UCSD-AML1 (cell line): ENCODE measurements at regions not wholly inside any gene's neighbourhood (a gene's known extent, or its start where the extent isn't known, plus 50 kb on each side); places are given as distances from the start of the nearest gene placed in this dataset.

Source experiments
- DNase-seq: peaks from one replicate; lab custom pipeline; 2025; ENCODE audit not compliant: unreplicated experiment; lab: John Stamatoyannopoulos, UW

GRCh38 chr10:20726381-20726780, 170.7 kb downstream of the NEBL start:
- no peak for DNase-seq

- no peak for DNase-seq
Measured at GRCh38 chr10:20714979-20715378, 182.1 kb downstream of the NEBL start.

DNA sequence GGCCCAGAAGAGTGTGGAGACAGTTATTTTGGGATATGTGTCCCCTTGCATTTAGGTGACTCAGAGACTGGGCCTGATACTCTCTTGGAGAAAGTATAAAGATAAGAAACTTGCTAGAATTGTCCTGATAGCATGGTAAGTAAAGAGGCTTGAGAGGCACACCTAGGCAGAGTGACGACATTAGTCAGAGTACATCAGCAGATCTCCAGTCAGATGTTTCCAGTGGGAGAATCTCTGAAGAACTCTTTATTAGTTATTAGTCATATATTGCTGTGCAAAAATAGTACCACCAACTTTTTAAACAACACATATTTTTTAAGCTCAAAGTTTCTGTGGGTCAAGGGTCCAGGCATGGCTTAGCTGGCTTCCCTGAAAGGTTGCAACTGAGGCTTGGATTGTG, 182.6 kb downstream of the NEBL start:
- no peak for DNase-seq

DNA sequence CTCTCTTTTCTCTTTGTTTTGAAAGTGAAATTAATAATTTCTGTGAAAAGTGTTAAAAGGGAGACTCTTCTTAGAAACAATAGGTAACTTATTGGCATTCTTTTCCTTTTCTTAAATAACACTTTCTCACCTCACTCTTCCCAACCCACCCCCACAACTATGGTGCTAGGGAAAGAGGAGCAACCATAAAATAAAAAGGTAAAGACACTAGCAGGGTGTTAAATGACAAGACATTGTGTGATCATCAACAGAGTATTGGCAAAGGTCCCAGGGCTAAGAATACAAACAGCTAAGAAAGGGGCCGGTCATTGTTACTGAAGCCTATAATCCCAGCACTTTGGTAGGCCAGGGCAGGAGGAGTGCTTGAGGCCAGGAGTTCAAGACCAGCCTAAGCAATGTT, 183.7 kb downstream of the NEBL start:
- no peak for DNase-seq

- no peak for DNase-seq
Measured at GRCh38 chr10:20712774-20713173, 184.3 kb downstream of the NEBL start.

- no peak for DNase-seq
Measured at GRCh38 chr10:20709708-20710107, 187.4 kb downstream of the NEBL start.

- no peak for DNase-seq
Measured at GRCh38 chr10:20708305-20708704, 188.8 kb downstream of the NEBL start.

- DNase-seq: no peak
Measured at GRCh38 chr10:20707251-20707650, 189.9 kb downstream of the NEBL start.

- no peak for DNase-seq
Measured at GRCh38 chr10:20698837-20699236, 198.3 kb downstream of the NEBL start.

DNA sequence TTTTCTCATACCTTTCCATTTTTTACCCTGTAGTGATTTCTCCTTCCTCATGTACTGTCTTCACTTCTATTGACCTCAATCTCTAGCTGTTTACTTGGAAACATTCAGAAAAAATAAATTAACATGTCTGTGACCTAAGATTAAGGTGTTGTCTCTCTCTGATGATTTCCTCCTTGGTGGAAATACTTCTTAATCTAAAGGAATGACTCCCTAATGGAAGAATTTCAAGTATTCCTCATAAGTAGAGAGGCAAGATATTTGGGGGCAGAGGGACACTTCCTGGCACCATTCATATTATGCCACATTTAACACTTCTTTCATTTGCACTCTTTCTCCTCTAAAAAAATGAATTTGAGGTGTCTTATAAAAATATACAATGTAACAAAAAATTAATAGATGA, 202.8 kb downstream of the NEBL start:
- DNase-seq: no peak

DNA sequence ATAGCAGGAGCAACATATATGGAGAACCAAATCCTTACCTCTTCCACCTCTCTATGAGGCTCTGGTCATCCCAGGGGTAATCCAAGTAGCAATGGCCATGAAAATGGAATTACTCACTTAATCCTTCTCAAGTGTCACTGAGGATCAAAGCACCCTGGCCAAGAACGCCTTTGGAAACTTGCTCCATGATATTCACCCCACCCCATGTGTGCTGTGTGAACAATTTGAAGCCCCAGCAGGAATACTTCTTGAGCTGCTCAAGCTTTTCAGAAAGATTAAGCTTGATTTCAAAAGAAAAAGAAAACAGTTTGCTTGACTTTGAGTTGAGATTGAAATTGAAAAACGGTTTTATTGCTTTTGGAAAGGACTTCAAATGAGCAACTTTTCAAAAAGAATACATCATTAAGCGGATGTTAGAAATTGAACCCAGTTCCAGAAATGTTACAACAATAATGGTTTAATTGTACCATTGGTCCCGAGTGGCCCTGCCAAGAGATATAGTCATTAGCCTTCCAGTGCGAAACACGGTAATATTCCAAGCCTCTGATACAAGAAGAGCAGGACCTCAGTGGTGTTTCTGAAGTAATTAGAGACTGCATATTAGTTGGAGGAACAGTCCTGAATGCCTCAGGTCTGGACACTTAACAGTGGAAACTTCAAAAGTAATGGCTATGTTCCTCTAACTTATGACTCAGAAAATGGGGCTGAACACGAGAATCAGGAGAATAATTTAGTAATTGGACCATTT, 208.1 kb downstream of the NEBL start:
- no peak for DNase-seq

GRCh38 chr10:20686015-20686635, 211.0 kb downstream of the NEBL start:
- no peak for DNase-seq

- no peak for DNase-seq
Measured at GRCh38 chr10:20685462-20685861, 211.6 kb downstream of the NEBL start.

DNA sequence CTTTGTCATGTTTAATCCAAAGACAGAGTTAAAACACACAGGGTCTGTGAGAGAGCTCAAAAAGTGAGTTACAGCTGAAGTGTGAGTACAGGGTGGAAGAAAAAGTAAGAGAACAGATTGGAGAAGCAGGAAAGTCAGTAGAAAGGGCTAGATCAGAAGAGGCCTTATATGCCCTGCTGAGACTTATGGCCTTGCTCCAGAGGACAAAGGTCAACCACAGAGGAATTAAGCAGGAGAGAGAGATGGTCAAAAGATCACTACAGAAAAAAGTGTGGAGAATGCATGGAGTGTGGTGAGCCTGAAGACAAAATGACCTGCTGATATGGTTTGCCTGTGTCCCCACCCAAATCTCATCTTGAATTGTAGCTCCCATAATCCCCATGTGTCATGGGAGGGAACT, 213.8 kb downstream of the NEBL start:
- DNase-seq: no peak

DNA sequence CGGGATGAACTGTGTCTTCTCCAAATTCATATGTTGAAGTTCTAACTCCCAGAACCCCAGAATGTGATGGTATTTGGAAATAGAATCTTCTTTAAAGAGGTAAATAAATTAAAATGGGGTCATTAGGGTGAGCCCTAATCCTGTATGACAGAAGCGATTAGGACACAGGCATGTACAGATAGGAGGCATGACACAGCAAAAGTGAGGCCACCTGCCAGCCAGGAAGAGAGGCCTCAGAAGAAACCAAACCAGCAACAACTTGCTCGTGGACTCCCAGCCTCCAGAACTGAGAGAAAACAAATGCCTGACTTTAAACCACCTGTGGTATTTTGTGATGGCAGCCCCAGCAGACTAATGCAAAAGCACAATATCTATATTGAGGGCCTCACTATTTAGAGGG, 214.3 kb downstream of the NEBL start:
- no peak for DNase-seq

DNA sequence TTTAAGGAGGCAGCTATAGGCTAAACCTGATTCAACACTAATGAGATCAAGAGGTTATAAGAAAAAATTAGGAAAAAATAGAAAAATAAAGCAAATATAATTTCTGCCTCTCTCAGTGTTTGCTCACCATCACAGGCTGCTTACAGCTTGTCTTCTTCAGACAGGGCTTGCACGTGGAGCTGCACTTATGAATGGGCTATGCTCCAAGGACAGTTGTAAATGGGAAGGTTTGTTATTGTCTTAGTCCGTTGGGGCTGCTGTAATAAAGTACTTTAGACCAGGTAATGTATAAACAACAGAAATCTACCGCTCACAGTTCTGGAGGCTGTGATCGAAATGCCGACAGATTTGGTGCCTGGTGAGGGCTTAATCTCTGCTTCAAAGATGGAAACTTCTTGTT, 219.8 kb downstream of the NEBL start:
- DNase-seq: no peak

- DNase-seq: no peak
Measured at GRCh38 chr10:20674926-20675325, 222.2 kb downstream of the NEBL start.

DNA sequence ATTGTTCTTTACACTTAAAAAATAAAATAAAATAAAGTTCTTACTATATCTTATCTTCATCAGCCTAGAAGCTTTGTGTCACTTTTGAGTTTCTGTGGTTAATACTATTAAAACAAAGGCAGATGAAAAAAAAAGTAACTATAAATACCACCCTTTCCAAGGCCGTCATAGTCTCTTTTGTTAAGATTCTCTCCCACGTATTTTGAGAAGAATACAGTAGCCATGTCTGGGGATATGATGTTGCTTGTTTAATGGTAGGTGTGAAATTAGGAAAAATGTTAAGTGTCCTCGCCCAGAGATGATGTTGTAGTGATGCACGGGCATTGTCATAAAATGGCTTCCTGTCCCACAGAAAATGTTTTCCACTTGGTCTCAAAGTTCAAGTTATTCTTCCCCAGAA, 223.9 kb downstream of the NEBL start:
- no peak for DNase-seq

- DNase-seq: no peak
Measured at GRCh38 chr10:20672741-20673140, 224.4 kb downstream of the NEBL start.

GRCh38 chr10:20670579-20670978, 226.5 kb downstream of the NEBL start:
- no peak for DNase-seq

DNA sequence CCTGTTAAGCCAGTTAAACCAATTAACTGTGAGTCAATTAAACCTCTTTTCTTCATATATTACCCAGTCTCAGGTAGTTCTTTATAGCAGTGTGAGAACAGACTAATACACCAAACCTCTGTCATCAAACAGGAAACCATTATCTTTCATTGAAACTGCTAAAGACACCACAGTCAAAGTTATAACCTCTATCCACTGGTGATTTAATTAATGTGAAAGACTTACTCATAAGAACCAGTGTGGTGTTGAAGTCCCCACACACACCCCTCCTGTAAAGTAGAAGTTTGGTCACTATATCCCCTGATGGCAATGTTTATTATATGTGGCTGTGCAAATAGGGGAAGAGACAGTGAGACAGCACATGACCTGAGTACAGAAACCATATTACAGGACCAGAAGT, 228.1 kb downstream of the NEBL start:
- DNase-seq: no peak

DNA sequence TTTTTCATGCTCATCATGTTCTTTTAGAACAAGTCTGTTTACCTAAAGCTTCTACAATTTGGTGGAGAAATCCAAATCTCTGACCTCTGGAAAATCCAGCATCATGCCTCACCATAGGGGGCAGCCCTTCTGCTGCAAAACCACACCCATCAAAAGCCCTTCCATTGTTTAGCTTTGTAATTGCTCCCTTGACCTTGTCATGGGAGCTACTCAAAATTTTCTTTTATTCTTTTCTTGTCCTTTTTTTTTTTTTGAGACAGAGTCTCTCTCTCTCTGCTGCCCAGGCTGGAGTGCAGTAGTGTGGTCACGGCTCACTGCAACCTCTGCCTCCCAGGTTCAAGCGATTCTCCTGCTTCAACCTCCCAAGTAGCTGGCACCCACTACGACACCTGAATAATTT, 234.4 kb downstream of the NEBL start:
- no peak for DNase-seq

- no peak for DNase-seq
Measured at GRCh38 chr10:20659225-20659624, 237.9 kb downstream of the NEBL start.
